ENCODE measurements at regions not wholly inside any gene's neighbourhood (a gene's known extent, or its start where the extent isn't known, plus 50 kb on each side); places are given as distances from the start of the nearest gene placed in this dataset.
"Not testable (repeated sequence)": the region's sequence is repeated elsewhere in the genome, so short reads cannot be mapped to it uniquely, and the experiment has no call there.

DNA sequence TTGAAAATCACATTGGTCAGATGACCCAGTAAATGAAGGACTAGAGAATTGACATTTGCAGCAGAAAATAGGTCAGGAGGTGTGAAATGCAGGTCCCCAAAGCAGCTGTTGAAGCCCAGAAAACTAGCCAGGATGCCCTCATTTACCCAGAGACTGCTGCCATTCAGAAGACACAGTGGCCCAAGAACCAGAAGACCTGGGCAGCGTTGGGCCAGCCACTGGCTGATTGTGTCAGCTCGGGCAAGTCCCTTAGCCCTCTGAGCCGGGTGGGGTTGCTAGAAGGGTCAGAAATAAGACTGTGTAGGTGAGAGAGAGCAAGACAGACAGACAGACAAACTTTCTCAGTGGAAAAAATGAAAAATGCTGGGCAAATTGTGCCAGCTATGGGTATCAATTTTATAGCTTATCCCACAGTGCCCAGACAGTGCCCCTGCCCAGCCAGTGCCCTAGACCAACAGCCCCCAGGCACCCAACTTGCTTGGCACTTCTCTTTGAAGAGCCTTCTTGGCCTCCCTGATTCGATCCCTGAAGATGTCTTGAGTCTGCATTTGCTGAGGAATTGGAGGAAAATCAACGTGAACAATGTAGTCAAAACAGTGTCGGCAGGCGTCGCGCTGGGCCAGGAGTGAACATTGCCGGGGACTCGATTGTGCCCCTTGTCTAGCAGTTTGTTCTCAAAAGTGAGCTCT, 198.3 kb downstream of the MN1 start:
- Histone ChIP-seq H3K9ac (ENCODE audit: low read length) (peak overlapping the region; percentile 51), H3K9me3 (ENCODE audit: insufficient read depth, low read depth, low read length) (no peaks in the 10 kb centered on the region), H3K4me3 (ENCODE audit: insufficient read depth, low read depth, low read length) (no peak overlapping the region), H3K4me1 (ENCODE audit: insufficient read depth, low read length) (no peaks in the 10 kb centered on the region), H3K27ac (ENCODE audit: low read depth, low read length) (no peak overlapping the region), H2AFZ (ENCODE audit: low read depth, low read length) (peak overlapping the region; percentile 74), H3K27me3 (ENCODE audit: insufficient read depth, low read length) (no peaks in the 10 kb centered on the region), H3K36me3 (ENCODE audit: insufficient read depth, low read length) (no peaks in the 10 kb centered on the region), H3K4me2 (ENCODE audit: low read length) (peak overlapping the region; percentile 63), H4K20me1 (ENCODE audit: insufficient read depth, low read length) (no peaks in the 10 kb centered on the region), H3K79me2 (ENCODE audit: insufficient read depth, low read length) (no peaks in the 10 kb centered on the region)
- Mint-ChIP-seq H3K4me3 (ENCODE audit: unreplicated experiment) (no peak overlapping the region), H3K4me1 (ENCODE audit: low read depth, unreplicated experiment) (no peaks in the 10 kb centered on the region), H3K27me3 (ENCODE audit: low read depth, unreplicated experiment) (peaks cover 13% of the 10 kb centered on the region), H3K9me3 (ENCODE audit: unreplicated experiment) (peaks cover under 1% of the 10 kb centered on the region), H3K27ac (ENCODE audit: unreplicated experiment) (no peak overlapping the region), H3K36me3 (ENCODE audit: low read depth, unreplicated experiment) (peaks cover 2% of the 10 kb centered on the region)
- no peak for DNase-seq (ENCODE audit: low read depth)
- no peak for TF ChIP-seq EZH2 (IDR thresholded peaks at IDR 0.05; ENCODE audit: insufficient read depth, low read length)
- TF ChIP-seq, protein P1, sequence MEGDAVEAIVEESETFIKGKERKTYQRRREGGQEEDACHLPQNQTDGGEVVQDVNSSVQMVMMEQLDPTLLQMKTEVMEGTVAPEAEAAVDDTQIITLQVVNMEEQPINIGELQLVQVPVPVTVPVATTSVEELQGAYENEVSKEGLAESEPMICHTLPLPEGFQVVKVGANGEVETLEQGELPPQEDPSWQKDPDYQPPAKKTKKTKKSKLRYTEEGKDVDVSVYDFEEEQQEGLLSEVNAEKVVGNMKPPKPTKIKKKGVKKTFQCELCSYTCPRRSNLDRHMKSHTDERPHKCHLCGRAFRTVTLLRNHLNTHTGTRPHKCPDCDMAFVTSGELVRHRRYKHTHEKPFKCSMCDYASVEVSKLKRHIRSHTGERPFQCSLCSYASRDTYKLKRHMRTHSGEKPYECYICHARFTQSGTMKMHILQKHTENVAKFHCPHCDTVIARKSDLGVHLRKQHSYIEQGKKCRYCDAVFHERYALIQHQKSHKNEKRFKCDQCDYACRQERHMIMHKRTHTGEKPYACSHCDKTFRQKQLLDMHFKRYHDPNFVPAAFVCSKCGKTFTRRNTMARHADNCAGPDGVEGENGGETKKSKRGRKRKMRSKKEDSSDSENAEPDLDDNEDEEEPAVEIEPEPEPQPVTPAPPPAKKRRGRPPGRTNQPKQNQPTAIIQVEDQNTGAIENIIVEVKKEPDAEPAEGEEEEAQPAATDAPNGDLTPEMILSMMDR (IDR thresholded peaks at IDR 0.05; ENCODE audit: insufficient read depth, low read depth, low read length) = no peak
- no peak for FAIRE-seq

DNA sequence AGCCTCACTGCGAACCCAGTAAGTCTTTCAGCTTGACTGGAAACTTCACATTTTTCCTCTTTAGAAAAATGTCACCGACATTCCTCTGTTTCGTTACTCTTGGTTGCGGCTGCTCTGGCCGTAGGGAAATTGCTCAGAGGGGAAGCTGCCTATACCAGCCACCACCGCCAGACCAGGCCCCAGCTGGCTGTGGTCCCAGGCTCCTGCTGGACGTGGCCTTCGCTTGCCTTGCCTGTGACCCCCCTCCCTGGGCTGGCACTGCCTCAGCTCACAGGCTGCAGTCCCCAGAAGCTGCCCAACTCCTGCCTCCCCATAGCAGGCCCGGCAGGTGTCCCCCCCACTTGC, 197.8 kb downstream of the MN1 start:
- Mint-ChIP-seq H3K27ac (ENCODE audit: unreplicated experiment) (no peak overlapping the region), H3K36me3 (ENCODE audit: low read depth, unreplicated experiment) (peaks cover 5% of the 10 kb centered on the region), H3K27me3 (ENCODE audit: low read depth, unreplicated experiment) (peaks cover 11% of the 10 kb centered on the region), H3K4me3 (ENCODE audit: unreplicated experiment) (no peak overlapping the region), H3K4me1 (ENCODE audit: low read depth, unreplicated experiment) (no peaks in the 10 kb centered on the region), H3K9me3 (ENCODE audit: unreplicated experiment) (no peaks in the 10 kb centered on the region)
- FAIRE-seq (no peak), DNase-seq (ENCODE audit: low read depth) (peak; percentile 63)
- peak overlapping the region; percentile 63 for H3K4me2 ChIP-seq (ENCODE audit: low read length)
- no peaks in the 10 kb centered on the region for H3K27me3 ChIP-seq (ENCODE audit: insufficient read depth, low read length)
- H3K79me2 ChIP-seq (ENCODE audit: insufficient read depth, low read length) = no peaks in the 10 kb centered on the region
- peak overlapping the region; percentile 51 for H3K9ac ChIP-seq (ENCODE audit: low read length)
- H4K20me1 ChIP-seq (ENCODE audit: insufficient read depth, low read length) = no peaks in the 10 kb centered on the region
- H3K27ac ChIP-seq (ENCODE audit: low read depth, low read length) = no peak overlapping the region
- no peak for TF ChIP-seq EZH2 (IDR thresholded peaks at IDR 0.05; ENCODE audit: insufficient read depth, low read length)
- TF ChIP-seq, protein P1 (IDR thresholded peaks at IDR 0.05; ENCODE audit: insufficient read depth, low read depth, low read length) = no peak
- H3K4me1 ChIP-seq (ENCODE audit: insufficient read depth, low read length) = no peaks in the 10 kb centered on the region
- no peaks in the 10 kb centered on the region for H3K36me3 ChIP-seq (ENCODE audit: insufficient read depth, low read length)
- peak overlapping the region; percentile 74 for H2AFZ ChIP-seq (ENCODE audit: low read depth, low read length)
- H3K9me3 ChIP-seq (ENCODE audit: insufficient read depth, low read depth, low read length) = no peaks in the 10 kb centered on the region
- no peak overlapping the region for H3K4me3 ChIP-seq (ENCODE audit: insufficient read depth, low read depth, low read length)

DNA sequence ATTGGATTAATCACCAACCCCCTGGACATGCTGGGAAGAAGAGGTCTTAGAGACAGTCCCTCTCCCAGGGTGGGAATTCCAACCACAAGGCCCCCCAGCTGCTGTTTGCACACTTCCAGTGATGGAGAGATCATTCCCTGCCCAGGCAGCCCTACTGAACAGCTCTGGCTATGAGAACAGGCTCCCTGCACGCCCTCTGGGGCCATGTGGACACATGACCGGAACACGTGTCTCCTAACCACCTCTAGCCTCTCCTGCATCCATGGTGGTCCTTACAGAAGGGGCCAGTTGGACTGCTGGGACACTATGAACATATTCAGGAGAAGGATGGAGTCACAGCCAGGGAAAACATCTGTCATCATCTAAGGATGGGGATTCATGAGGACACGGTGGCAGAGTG, 196.2 kb downstream of the MN1 start:
- H4K20me1 ChIP-seq (ENCODE audit: insufficient read depth, low read length) = no peaks in the 10 kb centered on the region
- Mint-ChIP-seq H3K27ac (ENCODE audit: unreplicated experiment) (no peak overlapping the region), H3K36me3 (ENCODE audit: low read depth, unreplicated experiment) (peaks cover 5% of the 10 kb centered on the region), H3K4me3 (ENCODE audit: unreplicated experiment) (no peak overlapping the region), H3K27me3 (ENCODE audit: low read depth, unreplicated experiment) (peaks cover 11% of the 10 kb centered on the region), H3K4me1 (ENCODE audit: low read depth, unreplicated experiment) (no peaks in the 10 kb centered on the region), H3K9me3 (ENCODE audit: unreplicated experiment) (no peaks in the 10 kb centered on the region)
- H3K79me2 ChIP-seq (ENCODE audit: insufficient read depth, low read length) = no peaks in the 10 kb centered on the region
- H3K4me2 ChIP-seq (ENCODE audit: low read length) = no peak overlapping the region
- DNase-seq (ENCODE audit: low read depth) (no peak), FAIRE-seq (no peak)
- no peak overlapping the region for H3K27ac ChIP-seq (ENCODE audit: low read depth, low read length)
- H2AFZ ChIP-seq (ENCODE audit: low read depth, low read length) = no peak overlapping the region
- no peak for TF ChIP-seq EZH2 (IDR thresholded peaks at IDR 0.05; ENCODE audit: insufficient read depth, low read length)
- TF ChIP-seq, protein P1 (IDR thresholded peaks at IDR 0.05; ENCODE audit: insufficient read depth, low read depth, low read length) = no peak
- H3K27me3 ChIP-seq (ENCODE audit: insufficient read depth, low read length) = no peaks in the 10 kb centered on the region
- H3K36me3 ChIP-seq (ENCODE audit: insufficient read depth, low read length) = no peaks in the 10 kb centered on the region
- H3K9me3 ChIP-seq (ENCODE audit: insufficient read depth, low read depth, low read length) = no peaks in the 10 kb centered on the region
- no peaks in the 10 kb centered on the region for H3K4me1 ChIP-seq (ENCODE audit: insufficient read depth, low read length)
- no peak overlapping the region for H3K9ac ChIP-seq (ENCODE audit: low read length)
- H3K4me3 ChIP-seq (ENCODE audit: insufficient read depth, low read depth, low read length) = no peak overlapping the region

DNA sequence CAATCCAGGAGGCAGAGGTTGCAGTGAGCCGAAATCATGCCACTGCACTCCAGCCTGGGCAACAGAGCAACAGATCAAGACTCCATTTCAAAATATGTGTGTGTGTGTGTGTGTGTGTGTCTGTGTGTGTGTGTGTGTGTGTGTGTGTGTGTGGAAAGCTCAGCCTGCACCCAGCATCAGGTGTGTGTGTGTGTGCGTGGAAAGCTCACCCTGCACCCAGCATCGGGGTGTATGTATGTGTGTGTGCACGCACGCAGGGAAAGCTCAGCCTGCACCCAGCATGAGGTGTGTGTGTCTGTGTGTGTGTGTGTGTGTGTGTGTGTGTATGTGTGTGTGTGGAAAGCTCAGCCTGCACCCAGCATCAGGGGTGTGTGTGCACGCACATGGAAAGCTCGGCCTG, 193.8 kb downstream of the MN1 start:
- not testable (repeated sequence) for H3K27ac ChIP-seq (ENCODE audit: low read depth, low read length); H3K9me3 ChIP-seq (ENCODE audit: insufficient read depth, low read depth, low read length); H3K27me3 ChIP-seq (ENCODE audit: insufficient read depth, low read length); H3K36me3 ChIP-seq (ENCODE audit: insufficient read depth, low read length); H3K79me2 ChIP-seq (ENCODE audit: insufficient read depth, low read length); H3K9me3 Mint-ChIP-seq (ENCODE audit: unreplicated experiment); H3K4me2 ChIP-seq (ENCODE audit: low read length); H3K4me3 ChIP-seq (ENCODE audit: insufficient read depth, low read depth, low read length); H3K27ac Mint-ChIP-seq (ENCODE audit: unreplicated experiment); H3K36me3 Mint-ChIP-seq (ENCODE audit: low read depth, unreplicated experiment); FAIRE-seq; H3K4me1 ChIP-seq (ENCODE audit: insufficient read depth, low read length); H3K4me3 Mint-ChIP-seq (ENCODE audit: unreplicated experiment); H4K20me1 ChIP-seq (ENCODE audit: insufficient read depth, low read length); H3K9ac ChIP-seq (ENCODE audit: low read length); DNase-seq (ENCODE audit: low read depth); H2AFZ ChIP-seq (ENCODE audit: low read depth, low read length); H3K4me1 Mint-ChIP-seq (ENCODE audit: low read depth, unreplicated experiment)
- H3K27me3 Mint-ChIP-seq (ENCODE audit: low read depth, unreplicated experiment) = peaks cover 16% of the 10 kb centered on the region

Data from astrocyte (in vitro differentiated cells and primary cell).